ENCODE measurements at regions not wholly inside any gene's neighbourhood (a gene's known extent, or its start where the extent isn't known, plus 50 kb on each side); places are given as distances from the start of the nearest gene placed in this dataset.

DNA sequence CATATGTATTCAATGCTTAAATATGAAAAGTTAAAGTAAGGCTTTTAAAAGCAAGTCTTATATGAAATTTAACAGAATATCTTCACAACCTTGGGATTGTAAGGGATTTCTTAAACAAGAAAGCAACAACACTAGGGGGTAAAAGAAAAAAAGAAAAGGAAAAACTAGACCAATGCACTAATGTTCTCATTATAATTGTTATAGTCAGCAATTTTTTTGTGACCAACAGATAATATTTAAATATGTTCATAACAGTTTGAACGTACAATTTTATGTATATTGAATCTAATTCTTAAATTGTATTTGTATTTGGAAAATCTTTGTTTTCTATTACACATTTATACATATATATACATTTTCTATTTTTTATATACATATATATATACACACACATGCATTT, 1397.8 kb upstream of the ADGRB3 start:
- no peak for DNase-seq (ENCODE audit: low spot score)
- TF ChIP-seq, protein P1, sequence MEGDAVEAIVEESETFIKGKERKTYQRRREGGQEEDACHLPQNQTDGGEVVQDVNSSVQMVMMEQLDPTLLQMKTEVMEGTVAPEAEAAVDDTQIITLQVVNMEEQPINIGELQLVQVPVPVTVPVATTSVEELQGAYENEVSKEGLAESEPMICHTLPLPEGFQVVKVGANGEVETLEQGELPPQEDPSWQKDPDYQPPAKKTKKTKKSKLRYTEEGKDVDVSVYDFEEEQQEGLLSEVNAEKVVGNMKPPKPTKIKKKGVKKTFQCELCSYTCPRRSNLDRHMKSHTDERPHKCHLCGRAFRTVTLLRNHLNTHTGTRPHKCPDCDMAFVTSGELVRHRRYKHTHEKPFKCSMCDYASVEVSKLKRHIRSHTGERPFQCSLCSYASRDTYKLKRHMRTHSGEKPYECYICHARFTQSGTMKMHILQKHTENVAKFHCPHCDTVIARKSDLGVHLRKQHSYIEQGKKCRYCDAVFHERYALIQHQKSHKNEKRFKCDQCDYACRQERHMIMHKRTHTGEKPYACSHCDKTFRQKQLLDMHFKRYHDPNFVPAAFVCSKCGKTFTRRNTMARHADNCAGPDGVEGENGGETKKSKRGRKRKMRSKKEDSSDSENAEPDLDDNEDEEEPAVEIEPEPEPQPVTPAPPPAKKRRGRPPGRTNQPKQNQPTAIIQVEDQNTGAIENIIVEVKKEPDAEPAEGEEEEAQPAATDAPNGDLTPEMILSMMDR (IDR thresholded peaks at IDR 0.05; ENCODE audit: extremely low read depth, missing control alignments), result no peak

DNA sequence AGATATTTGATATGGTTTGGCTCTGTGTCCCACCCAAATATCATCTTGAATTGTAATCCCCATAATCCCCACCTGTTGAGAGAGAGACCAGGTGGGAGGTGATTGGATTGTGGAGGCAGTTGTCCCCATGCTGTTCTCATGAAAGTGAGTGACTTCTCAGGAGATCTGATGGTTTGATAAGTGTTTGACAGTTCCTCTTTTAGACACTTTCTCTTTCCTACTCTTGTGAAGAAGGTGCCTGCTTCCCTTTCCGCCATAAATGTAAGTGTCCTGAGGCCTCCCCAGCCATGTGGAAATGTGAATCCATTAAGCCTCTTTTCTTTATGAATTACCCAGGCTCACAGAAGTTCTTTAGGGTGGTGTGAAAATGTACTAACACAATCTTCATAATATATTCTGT, 1404.0 kb upstream of the ADGRB3 start:
- TF ChIP-seq, protein P1 (IDR thresholded peaks at IDR 0.05; ENCODE audit: extremely low read depth, missing control alignments), result no peak
- DNase-seq (ENCODE audit: low spot score), result no peak

DNA sequence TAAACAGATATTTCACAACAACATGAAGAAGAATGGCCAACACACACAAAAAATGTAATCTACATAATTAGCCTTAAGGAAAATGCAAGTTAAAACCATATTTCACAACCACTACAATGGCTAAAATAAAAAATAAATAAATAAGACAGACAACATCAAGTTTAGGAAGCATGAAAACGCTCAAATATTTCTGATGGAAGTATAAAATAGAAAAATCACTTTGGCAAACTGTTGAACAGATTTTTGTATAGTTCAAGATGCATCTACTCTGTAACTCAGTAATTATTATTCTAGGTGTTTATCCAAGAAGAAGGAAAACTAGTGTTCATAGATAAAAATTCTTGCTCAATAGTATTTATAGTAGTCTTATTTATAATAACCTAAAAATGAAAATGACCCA, 1410.1 kb upstream of the ADGRB3 start:
- no peak for DNase-seq (ENCODE audit: low spot score)
- TF ChIP-seq, protein P1 (IDR thresholded peaks at IDR 0.05; ENCODE audit: extremely low read depth, missing control alignments), result no peak

DNA sequence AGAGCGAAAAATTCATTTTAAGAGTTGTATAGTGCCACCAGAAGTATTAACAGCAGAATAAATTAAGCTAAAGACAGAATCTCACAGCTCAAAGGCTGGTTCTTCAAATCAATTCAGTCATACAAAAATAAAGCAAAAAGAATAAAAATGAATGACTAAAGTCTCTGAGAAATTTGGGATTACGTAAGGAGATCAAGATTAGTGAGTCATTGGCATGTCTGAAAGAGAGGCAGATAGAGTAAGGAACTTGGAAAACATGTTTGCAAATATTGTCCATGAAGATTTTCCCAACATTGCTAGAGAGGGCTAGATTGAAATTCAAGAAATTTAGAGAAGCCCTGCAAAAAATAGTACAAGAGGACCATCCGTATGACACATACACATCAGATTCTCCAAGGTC, 1413.9 kb upstream of the ADGRB3 start:
- DNase-seq (ENCODE audit: low spot score), result no peak
- TF ChIP-seq, protein P1 (IDR thresholded peaks at IDR 0.05; ENCODE audit: extremely low read depth, missing control alignments), result no peak

DNA sequence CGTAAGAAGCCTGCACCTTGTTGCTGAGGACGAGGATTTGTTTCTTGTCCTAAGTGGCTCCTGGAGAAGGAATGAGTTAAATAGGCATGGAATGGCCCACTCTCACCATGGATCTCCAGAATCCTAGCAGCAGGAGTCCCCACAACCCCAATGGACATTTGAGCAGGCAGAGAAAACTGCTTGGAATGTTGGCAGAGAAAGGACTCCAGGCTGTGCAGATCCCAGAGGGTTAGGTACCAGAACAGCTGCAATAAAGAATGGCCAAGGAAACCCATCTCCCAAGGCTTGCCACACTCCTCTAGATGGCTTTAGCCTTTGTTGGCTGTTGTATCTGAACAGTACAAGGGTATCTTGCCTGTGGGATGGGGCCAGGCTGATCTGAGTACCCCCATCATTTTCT, 1415.7 kb upstream of the ADGRB3 start:
- DNase-seq (ENCODE audit: low spot score), result no peak
- TF ChIP-seq, protein P1 (IDR thresholded peaks at IDR 0.05; ENCODE audit: extremely low read depth, missing control alignments), result no peak

DNA sequence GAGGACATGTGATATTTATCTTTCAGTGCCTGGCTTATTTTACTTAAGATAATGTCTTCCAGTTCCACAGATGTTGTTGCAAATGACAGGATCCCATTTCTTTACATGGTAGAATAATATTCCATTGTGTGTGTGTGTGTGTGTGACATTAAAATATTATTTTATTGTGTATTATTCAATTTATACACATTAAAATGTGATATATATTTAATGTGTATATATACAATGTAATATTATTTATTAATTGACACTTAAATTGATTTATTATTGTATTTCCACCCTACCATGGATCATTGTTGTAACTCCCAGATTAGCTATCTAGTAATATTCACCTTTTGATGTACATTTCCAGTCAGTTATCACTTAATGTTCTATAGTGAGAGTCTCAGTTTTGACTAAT, 1422.5 kb upstream of the ADGRB3 start:
- TF ChIP-seq, protein P1 (IDR thresholded peaks at IDR 0.05; ENCODE audit: extremely low read depth, missing control alignments), result no peak
- no peak for DNase-seq (ENCODE audit: low spot score)

DNA sequence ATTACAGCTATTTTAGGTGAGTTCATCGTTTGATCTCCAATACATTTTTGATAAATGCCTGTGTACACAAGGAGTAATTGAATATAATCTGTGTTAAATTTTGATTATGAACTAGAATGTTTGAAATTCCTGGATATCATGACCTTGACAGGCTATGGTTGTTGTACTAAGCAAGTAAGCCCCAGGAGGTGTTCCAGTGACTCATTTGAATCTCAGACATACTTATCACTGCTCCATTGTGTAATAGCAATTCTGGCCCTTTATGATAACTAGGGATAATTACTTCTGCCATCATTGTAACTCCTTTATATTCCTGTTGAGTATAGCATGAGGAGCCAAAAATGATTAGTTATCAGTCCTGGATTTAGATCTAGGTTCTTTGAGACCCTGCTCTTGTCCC, 1424.6 kb upstream of the ADGRB3 start:
- DNase-seq (ENCODE audit: low spot score), result no peak
- TF ChIP-seq, protein P1 (IDR thresholded peaks at IDR 0.05; ENCODE audit: extremely low read depth, missing control alignments), result no peak

Data from GM20000 (cell line).